Mucosa of rectum (tissue), 2 donors: ENCODE measurements at regions not wholly inside any gene's neighbourhood (a gene's known extent, or its start where the extent isn't known, plus 50 kb on each side); places are given as distances from the start of the nearest gene placed in this dataset.

Experiments used
- H3K27ac ChIP-seq, 2 donors: one replicate each; pipeline ENCODE4 v1.7.0; 2013; ENCODE audit warnings: inconsistent platforms in 2 of 2, low read depth in 2 of 2, low read length in 2 of 2
- H3K27me3 ChIP-seq, 2 donors: one replicate each; pipeline ENCODE4 v1.7.0; 2013; ENCODE audit warnings: low read length in 2 of 2; ENCODE audit not compliant: control insufficient read depth in 2 of 2, insufficient read depth in 2 of 2
- H3K36me3 ChIP-seq, 2 donors: one replicate each; pipeline ENCODE4 v1.7.0; 2013; ENCODE audit warnings: low read length in 2 of 2; ENCODE audit not compliant: control insufficient read depth in 2 of 2, insufficient read depth in 2 of 2
- H3K4me1 ChIP-seq, 2 donors: one replicate each; pipeline ENCODE4 v1.7.0; 2013; ENCODE audit warnings: low read length in 2 of 2, mild to moderate bottlenecking in 1 of 2; ENCODE audit not compliant: control insufficient read depth in 2 of 2, insufficient read depth in 2 of 2
- H3K4me3 ChIP-seq, 2 donors: one replicate each; pipeline ENCODE4 v1.7.0; 2013; ENCODE audit warnings: low read length in 2 of 2
- H3K9ac ChIP-seq, 2 donors: one replicate each; pipeline ENCODE4 v1.7.0; 2013; ENCODE audit warnings: low read length in 2 of 2, low read depth in 1 of 2, mild to moderate bottlenecking in 1 of 2
- H3K9me3 ChIP-seq, 2 donors: one replicate each; pipeline ENCODE4 v1.7.0; 2013; ENCODE audit warnings: low read length in 2 of 2; ENCODE audit not compliant: control insufficient read depth in 2 of 2
- donor health status: healthy.
- donor health status: Normal muscosa, but diverticular disease.

DNA sequence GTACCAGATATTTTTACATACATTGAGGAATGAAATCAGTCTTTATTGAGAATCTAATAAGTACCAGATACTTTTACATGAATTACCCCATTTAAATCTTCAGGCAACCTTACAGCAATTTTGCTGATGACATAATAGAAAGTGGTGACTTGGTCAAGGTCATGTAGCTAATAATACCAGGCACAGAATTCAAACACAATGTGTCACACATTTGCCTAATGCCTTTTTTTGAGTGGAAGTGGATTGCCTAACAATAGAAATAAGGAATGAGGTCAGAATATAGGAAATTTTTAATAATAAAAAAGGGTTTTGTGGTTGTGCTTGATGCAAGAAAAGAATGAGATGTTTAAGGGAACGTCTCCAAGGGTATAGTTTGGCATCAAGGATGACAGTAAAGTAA, 466.6 kb upstream of the IGFBP3 start:
- no peak overlapping the region for H3K9ac ChIP-seq
- H3K27ac ChIP-seq = no peak overlapping the region
- H3K9me3 ChIP-seq = no peaks in the 10 kb centered on the region
- H3K27me3 ChIP-seq = no peaks in the 10 kb centered on the region
- no peaks in the 10 kb centered on the region for H3K4me1 ChIP-seq
- no peaks in the 10 kb centered on the region for H3K36me3 ChIP-seq
- H3K4me3 ChIP-seq = no peak overlapping the region

DNA sequence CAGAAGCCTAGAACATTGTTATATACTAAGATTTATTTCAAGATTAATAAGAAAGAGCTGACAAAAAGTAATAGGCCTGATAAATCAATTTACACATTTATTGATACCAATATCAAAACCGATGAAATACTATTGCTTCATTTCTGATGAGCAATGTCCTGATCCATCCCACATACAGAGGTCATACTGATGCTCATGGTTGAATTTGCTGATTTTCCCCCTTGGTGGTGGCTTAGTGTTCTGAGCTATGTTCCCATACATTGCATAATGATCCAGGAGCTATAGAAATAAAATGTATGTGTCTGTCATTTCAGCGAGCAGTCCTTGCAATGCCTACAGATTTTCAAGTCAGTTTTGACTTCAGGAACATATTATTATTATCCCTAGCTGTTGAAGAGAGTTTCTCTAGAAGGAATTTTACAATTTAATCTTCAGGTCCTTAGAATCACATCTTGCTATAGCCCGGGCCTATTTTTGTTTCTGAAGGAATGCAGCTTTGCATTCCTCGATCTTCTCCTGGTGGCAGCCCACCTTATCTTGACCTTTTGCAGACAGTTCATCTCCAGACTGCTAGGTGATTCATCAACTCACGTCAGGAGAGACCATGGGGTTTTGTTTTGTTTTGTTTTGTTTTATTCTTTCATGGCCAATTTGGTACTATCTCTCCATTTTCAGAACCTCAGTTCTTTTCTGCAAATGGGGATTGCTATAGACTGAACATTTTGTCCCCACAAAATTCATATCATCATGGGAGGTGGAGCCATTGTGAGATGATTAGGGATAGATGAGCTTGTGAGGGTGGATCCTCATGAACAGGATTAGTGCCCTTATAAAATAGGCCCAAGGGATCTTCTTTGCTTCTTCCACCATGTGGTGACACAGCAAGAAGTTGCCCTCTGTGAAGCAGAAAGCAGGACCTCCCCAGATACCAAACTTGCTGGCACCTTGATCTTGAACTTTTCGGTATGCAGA, 465.6 kb upstream of the IGFBP3 start:
- Histone ChIP-seq H3K4me3 (no peak overlapping the region), H3K36me3 (no peaks in the 10 kb centered on the region), H3K27me3 (no peaks in the 10 kb centered on the region), H3K9me3 (no peaks in the 10 kb centered on the region), H3K9ac (no peak overlapping the region), H3K4me1 (no peaks in the 10 kb centered on the region), H3K27ac (no peak overlapping the region)

DNA sequence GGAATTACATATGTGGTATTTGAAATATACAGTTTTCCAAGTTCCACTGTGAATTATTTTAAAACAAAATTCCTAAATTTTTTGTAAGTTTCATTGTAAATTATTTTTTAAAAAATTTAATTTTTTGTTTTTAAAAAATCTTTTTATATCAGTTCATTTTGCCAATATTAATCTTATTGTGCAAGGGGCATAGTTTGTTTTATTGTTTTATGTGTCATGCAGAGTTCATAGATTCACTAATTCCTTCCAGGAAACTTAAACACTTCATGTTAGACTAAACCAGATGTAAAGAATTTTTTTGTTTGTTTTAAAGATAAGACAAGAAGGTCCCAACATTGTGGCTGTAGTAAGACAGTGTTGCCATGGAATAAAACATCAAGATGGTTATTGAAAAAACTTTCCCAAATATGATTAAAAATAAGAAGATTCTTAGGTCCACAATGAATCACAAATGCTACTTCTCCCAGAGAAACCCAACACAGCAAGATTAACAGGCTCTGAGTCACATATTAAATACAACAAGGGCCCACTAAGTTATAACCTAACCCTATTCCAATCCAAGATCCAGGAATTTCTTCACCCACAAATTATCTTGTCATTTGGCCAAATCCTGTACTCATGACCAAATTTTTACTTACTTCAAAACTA, 464.7 kb upstream of the IGFBP3 start:
- Histone ChIP-seq H3K9ac (no peak overlapping the region), H3K9me3 (no peaks in the 10 kb centered on the region), H3K27me3 (no peaks in the 10 kb centered on the region), H3K4me1 (no peaks in the 10 kb centered on the region), H3K4me3 (no peak overlapping the region), H3K36me3 (no peaks in the 10 kb centered on the region), H3K27ac (no peak overlapping the region)

DNA sequence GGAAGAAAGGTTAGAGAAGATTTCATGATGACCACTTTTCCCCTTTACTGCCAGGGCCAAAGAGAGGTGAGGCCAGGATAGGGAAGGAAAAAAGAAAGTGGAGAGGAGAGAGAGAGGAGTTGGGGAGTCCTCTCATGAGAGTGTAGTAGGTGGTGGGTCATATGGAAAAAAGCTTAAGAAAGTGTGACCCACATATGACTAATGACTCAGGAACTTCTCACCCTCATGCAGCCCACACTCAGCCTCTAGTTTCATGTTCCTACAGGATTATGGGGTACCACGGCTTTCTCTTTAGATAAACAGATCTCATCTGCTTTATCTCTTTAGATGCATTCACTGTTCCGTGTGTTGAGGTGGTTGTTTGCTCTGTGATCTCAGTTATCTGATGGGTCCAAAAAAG, 462.5 kb upstream of the IGFBP3 start:
- no peaks in the 10 kb centered on the region for H3K27me3 ChIP-seq
- no peak overlapping the region for H3K9ac ChIP-seq
- no peaks in the 10 kb centered on the region for H3K36me3 ChIP-seq
- H3K27ac ChIP-seq = no peak overlapping the region
- H3K4me3 ChIP-seq = no peak overlapping the region
- H3K9me3 ChIP-seq = no peaks in the 10 kb centered on the region
- no peaks in the 10 kb centered on the region for H3K4me1 ChIP-seq

DNA sequence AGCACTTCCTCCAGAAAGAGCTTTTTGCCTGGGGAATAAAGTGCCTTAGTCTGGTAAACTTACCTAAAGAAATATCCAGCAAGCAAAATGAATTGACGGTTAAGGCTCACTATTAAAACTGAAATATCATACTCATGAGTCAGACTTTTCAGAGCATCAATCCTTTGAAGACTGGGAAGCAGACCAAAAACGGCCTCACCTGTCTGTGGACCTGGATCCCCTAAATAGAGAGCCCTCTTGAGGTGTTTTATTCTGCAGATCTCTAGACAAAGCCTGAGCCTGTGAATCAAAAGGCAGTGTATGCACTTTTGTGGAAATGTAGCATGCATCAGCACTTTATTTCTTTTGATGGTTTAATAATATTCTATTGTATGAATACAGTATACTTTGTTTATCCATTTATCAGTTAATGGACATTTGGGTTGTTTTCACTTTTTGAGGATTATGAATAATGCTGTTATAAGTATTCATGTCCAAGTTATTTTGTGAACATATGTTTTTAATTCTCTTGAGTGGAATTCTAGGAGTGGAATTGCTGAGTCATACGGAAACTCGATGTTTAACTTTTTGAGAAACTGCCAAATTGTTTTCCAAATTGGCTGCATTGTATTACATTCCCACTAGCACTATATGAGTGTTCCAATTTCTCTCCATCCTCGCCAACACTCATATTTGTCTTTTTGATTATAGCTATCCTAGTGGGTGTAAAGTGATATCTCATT, 449.0 kb upstream of the IGFBP3 start:
- Histone ChIP-seq H3K4me3 (no peak overlapping the region), H3K27me3 (no peaks in the 10 kb centered on the region), H3K9ac (no peak overlapping the region), H3K36me3 (no peaks in the 10 kb centered on the region), H3K4me1 (no peaks in the 10 kb centered on the region), H3K9me3 (no peaks in the 10 kb centered on the region), H3K27ac (no peak overlapping the region)

DNA sequence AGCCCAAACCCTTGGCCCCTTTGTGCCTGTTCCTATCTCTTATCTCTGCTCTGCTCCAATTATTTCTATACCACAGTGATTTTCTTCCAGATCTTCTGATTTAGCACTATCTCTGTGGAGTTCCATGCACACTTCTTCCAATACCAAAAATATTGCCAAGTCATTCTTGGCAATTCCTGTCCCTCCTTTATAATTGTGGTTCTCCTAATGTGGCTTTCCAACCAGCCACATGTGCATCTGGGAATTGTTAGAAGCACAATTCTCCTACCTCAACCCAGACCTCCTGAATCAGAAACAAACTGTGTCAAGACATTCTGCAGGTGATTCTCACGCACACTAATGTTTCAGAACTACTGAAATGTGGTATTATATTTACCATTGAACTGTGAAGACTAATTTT, 447.8 kb upstream of the IGFBP3 start:
- H3K27ac ChIP-seq = no peak overlapping the region

DNA sequence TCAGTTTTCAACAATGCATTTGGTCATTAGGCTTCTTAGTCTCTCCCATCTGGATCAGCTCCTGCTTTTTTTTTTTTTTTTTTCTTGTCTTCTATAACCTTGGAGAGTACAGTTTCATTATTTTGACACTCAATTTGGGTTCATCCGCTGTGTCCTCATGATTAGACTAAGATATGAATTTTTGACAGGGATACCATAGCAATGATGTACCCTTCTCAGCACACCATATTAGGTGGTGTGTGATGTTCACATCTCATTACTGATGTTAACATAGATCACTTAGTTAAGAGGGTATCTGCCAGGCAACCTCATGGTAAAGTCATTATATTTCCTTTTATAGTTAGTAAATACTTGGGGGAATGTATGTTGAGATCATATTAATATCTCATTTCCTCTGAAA, 445.5 kb upstream of the IGFBP3 start:
- Histone ChIP-seq H3K27me3 (no peaks in the 10 kb centered on the region), H3K9me3 (no peaks in the 10 kb centered on the region), H3K4me1 (no peaks in the 10 kb centered on the region), H3K4me3 (no peak overlapping the region), H3K9ac (no peak overlapping the region), H3K27ac (no peak overlapping the region), H3K36me3 (no peaks in the 10 kb centered on the region)

More for the DNA sequence above, 447.8 kb upstream of the IGFBP3 start:
- H3K4me1 ChIP-seq = no peaks in the 10 kb centered on the region
- no peak overlapping the region for H3K9ac ChIP-seq
- H3K27me3 ChIP-seq = no peaks in the 10 kb centered on the region
- H3K36me3 ChIP-seq = no peaks in the 10 kb centered on the region
- H3K4me3 ChIP-seq = no peak overlapping the region
- H3K9me3 ChIP-seq = no peaks in the 10 kb centered on the region

DNA sequence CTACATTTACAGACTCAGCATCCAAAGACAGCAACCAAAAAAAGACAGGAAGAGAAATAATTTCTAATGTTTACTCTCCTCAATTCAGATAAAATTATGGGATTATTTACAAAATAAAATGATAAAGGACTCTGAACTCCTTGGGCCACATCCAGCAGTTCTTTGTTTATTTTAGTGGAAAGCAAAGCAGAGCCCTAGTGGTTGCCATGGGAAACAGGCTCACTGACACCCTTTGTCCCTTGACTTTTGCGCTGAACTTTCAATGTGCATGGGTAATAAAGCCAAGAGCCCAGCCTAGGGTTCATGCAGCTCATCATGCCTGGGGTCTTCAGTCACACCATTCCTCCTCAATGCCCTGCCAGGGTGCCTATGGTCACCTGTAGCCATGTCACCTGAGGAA, 442.6 kb upstream of the IGFBP3 start:
- H3K4me3 ChIP-seq = no peak overlapping the region
- no peaks in the 10 kb centered on the region for H3K4me1 ChIP-seq
- H3K9ac ChIP-seq = no peak overlapping the region
- no peak overlapping the region for H3K27ac ChIP-seq
- peaks cover 0 to 3% of the 10 kb centered on the region in 2 donors for H3K9me3 ChIP-seq
- H3K27me3 ChIP-seq = no peaks in the 10 kb centered on the region
- H3K36me3 ChIP-seq = no peaks in the 10 kb centered on the region

DNA sequence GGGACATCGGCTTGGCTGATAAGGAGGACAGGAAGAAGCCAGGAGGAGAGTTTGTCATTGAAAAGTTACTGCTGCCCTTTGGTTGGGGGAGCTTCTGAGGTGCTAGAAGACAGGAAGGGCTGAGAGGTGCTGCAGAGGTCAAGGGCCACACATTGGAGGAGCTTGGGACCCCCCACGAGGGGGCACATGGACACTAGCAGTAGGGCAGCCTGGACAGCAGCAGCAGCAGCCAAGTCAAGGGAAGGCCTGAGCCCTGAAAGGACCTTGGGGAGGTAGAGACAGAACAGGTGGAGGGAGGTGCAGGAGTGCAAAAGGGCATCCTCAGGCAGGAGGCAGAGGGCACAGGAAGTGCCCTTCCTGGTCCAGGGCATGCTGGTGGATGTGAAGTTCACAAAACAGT, 439.7 kb upstream of the IGFBP3 start:
- Histone ChIP-seq H3K9ac (no peak overlapping the region), H3K27me3 (no peaks in the 10 kb centered on the region), H3K9me3 (peaks cover 0 to 3% of the 10 kb centered on the region in 2 donors), H3K27ac (no peak overlapping the region), H3K36me3 (no peaks in the 10 kb centered on the region), H3K4me1 (no peaks in the 10 kb centered on the region), H3K4me3 (no peak overlapping the region)

DNA sequence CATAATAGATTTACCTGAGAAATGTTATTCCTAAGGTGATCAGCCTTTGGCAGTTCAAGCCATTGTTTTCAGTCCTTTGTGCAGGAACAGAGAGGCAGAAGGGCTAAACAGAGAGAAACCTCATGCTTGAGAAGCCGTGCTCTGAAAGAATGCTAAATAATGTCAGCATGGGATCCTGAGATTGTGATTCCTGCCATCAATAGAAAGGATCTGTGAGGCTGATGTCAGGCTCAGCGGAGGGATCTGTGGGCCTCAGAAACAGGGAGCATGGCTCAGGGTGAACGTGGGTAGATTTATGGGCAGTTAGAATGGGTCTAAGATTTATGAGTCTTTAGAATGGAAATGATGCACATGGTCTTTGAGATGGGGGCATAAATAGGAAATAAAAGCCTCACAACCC, 439.2 kb upstream of the IGFBP3 start:
- Histone ChIP-seq H3K27ac (no peak overlapping the region), H3K4me1 (no peaks in the 10 kb centered on the region), H3K9me3 (peaks cover 0 to 3% of the 10 kb centered on the region in 2 donors), H3K4me3 (no peak overlapping the region), H3K9ac (no peak overlapping the region), H3K27me3 (no peaks in the 10 kb centered on the region), H3K36me3 (no peaks in the 10 kb centered on the region)
